ENCODE measurements at regions not wholly inside any gene's neighbourhood (a gene's known extent, or its start where the extent isn't known, plus 50 kb on each side); places are given as distances from the start of the nearest gene placed in this dataset.

DNA sequence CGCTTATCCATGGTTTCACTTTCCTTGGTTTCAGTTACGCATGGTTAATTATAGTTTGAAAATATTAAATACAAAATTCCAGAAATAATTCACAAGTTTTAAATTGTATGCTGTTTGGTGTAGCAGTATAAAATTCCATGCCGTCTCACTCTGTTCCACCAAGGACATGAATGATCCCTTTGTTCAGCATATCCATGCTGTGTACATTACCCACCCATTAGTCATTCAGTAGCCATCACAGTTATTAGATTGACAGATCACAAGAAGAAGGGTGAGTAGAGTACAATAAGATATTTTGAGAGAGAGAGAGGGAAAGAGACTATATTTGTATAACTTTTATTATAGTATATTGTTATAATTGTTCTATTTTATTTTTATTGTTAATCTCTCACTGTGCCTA, 535.5 kb downstream of the SQOR start:
- Histone ChIP-seq H3K4me1 (ENCODE audit: control insufficient read depth, insufficient read depth, low read length) (no peaks in the 10 kb centered on the region), H4K20me1 (ENCODE audit: control insufficient read depth, insufficient read depth) (no peaks in the 10 kb centered on the region), H3K36me3 (ENCODE audit: control insufficient read depth in 2 of 2, insufficient read depth in 2 of 2, low read length in 1 of 2) (no peaks in the 10 kb centered on the region), H3K9ac (ENCODE audit: control insufficient read depth, insufficient read depth, low read length) (no peak overlapping the region), H3K79me2 (ENCODE audit: control insufficient read depth, insufficient read depth, low read length) (no peaks in the 10 kb centered on the region), H2AFZ (ENCODE audit: control insufficient read depth, low read depth, low read length) (no peak overlapping the region), H3K27ac (ENCODE audit: control insufficient read depth, insufficient read depth) (no peak overlapping the region), H3K4me2 (ENCODE audit: control insufficient read depth, insufficient read depth) (no peak overlapping the region), H3K27me3 (replicated peaks in 1 of 2; ENCODE audit: control insufficient read depth in 2 of 2, insufficient read depth in 2 of 2, low read length in 1 of 2) (no peaks in the 10 kb centered on the region), H3K4me3 (no peak overlapping the region), H3K9me3 (replicated peaks; ENCODE audit: control insufficient read depth, insufficient read depth, low read length) (no peaks in the 10 kb centered on the region)
- 30% methylated on average over 3 of the region's 3 CpGs for WGBS (ENCODE audit: insufficient coverage, insufficient replicate concordance, low lambda C conversion rate, missing lambda C conversion rate)
- no peak for FAIRE-seq
- CTCF ChIA-PET = no interaction called here
- intact Hi-C loops (cut with micrococcal nuclease; ENCODE audit: unreplicated experiment) (no loop called here), in situ Hi-C loops (cut with MboI) (loop anchor here (10.0 kb wide), 1 partner anchor 64 kb away; no protein-coding TSS in a partner anchor)
- no peak for TF ChIP-seq POU2F2 (IDR thresholded peaks at IDR 0.05; ENCODE audit: borderline replicate concordance, low read depth, low read length)
- no peak for TF ChIP-seq SMAD5 (IDR thresholded peaks at IDR 0.05; ENCODE audit: low read depth)
- TF ChIP-seq CBX3 (IDR thresholded peaks at IDR 0.05; ENCODE audit: borderline replicate concordance, low read depth) = no peak
- TF ChIP-seq CHD2 (IDR thresholded peaks at IDR 0.05; ENCODE audit: borderline replicate concordance, low read depth, low read length) = no peak
- TF ChIP-seq, protein P1, sequence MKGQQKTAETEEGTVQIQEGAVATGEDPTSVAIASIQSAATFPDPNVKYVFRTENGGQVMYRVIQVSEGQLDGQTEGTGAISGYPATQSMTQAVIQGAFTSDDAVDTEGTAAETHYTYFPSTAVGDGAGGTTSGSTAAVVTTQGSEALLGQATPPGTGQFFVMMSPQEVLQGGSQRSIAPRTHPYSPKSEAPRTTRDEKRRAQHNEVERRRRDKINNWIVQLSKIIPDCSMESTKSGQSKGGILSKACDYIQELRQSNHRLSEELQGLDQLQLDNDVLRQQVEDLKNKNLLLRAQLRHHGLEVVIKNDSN (IDR thresholded peaks at IDR 0.05; ENCODE audit: borderline replicate concordance, extremely low read length, insufficient read depth, low read depth, low read length) = no peak
- TF ChIP-seq, protein P2, sequence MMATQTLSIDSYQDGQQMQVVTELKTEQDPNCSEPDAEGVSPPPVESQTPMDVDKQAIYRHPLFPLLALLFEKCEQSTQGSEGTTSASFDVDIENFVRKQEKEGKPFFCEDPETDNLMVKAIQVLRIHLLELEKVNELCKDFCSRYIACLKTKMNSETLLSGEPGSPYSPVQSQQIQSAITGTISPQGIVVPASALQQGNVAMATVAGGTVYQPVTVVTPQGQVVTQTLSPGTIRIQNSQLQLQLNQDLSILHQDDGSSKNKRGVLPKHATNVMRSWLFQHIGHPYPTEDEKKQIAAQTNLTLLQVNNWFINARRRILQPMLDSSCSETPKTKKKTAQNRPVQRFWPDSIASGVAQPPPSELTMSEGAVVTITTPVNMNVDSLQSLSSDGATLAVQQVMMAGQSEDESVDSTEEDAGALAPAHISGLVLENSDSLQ (IDR thresholded peaks at IDR 0.05) = no peak
- no peak for ATAC-seq
- POLR2A ChIA-PET = no interaction called here
- RAD21 ChIA-PET (ENCODE audit: unreplicated experiment) = no interaction called here
- no TSS peak for BruUV-seq (replicated peaks)
- SMC1A ChIA-PET (ENCODE audit: uncharacterized antibody, unreplicated experiment) = no interaction called here
- no peak for DNase-seq (ENCODE audit: low read depth, low spot score)

DNA sequence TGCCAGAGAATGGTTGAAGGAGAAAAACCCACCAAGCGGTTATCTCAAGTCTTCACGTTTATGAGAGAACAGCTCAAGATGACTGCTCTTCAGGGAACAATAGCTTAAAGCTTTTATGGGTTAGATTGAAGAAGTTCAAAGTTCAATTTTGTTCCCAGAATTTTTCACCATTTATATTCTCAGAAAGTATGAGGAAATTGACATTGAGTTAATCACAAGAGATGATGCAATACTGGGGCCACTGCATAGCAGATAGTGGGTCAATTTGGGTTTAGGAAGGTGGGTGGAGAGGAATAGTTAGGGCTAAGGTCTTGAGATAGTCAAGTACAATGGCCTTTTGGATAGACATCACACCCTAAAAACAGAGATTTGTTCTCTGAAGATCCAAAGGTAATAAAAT, 539.3 kb downstream of the SQOR start:
- no TSS peak for BruUV-seq (replicated peaks)
- CTCF ChIA-PET = interaction anchor here (0.7 kb wide), 1 partner anchor 1739 kb away, joined by 3 read pairs; no protein-coding TSS in a partner anchor
- no peak for DNase-seq (ENCODE audit: low read depth, low spot score)
- no peak for TF ChIP-seq EED (IDR thresholded peaks at IDR 0.05; ENCODE audit: low read depth)
- no peak for TF ChIP-seq BRCA1 (IDR thresholded peaks at IDR 0.05; ENCODE audit: low read depth, low read length)
- TF ChIP-seq, protein P3, sequence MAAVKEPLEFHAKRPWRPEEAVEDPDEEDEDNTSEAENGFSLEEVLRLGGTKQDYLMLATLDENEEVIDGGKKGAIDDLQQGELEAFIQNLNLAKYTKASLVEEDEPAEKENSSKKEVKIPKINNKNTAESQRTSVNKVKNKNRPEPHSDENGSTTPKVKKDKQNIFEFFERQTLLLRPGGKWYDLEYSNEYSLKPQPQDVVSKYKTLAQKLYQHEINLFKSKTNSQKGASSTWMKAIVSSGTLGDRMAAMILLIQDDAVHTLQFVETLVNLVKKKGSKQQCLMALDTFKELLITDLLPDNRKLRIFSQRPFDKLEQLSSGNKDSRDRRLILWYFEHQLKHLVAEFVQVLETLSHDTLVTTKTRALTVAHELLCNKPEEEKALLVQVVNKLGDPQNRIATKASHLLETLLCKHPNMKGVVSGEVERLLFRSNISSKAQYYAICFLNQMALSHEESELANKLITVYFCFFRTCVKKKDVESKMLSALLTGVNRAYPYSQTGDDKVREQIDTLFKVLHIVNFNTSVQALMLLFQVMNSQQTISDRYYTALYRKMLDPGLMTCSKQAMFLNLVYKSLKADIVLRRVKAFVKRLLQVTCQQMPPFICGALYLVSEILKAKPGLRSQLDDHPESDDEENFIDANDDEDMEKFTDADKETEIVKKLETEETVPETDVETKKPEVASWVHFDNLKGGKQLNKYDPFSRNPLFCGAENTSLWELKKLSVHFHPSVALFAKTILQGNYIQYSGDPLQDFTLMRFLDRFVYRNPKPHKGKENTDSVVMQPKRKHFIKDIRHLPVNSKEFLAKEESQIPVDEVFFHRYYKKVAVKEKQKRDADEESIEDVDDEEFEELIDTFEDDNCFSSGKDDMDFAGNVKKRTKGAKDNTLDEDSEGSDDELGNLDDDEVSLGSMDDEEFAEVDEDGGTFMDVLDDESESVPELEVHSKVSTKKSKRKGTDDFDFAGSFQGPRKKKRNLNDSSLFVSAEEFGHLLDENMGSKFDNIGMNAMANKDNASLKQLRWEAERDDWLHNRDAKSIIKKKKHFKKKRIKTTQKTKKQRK (IDR thresholded peaks at IDR 0.05; ENCODE audit: low read depth, low read length) = no peak
- no peak for TF ChIP-seq JUNB (IDR thresholded peaks at IDR 0.05)

More for the DNA sequence above, 539.3 kb downstream of the SQOR start:
- Histone ChIP-seq H3K9me3 (replicated peaks; ENCODE audit: control insufficient read depth, insufficient read depth, low read length) (no peaks in the 10 kb centered on the region), H3K79me2 (ENCODE audit: control insufficient read depth, insufficient read depth, low read length) (no peaks in the 10 kb centered on the region), H3K27me3 (replicated peaks in 1 of 2; ENCODE audit: control insufficient read depth in 2 of 2, insufficient read depth in 2 of 2, low read length in 1 of 2) (no peaks in the 10 kb centered on the region), H3K4me3 (no peak overlapping the region), H3K27ac (ENCODE audit: control insufficient read depth, insufficient read depth) (no peak overlapping the region), H3K4me1 (ENCODE audit: control insufficient read depth, insufficient read depth, low read length) (no peaks in the 10 kb centered on the region), H2AFZ (ENCODE audit: control insufficient read depth, low read depth, low read length) (no peak overlapping the region), H3K4me2 (ENCODE audit: control insufficient read depth, insufficient read depth) (no peak overlapping the region), H3K9ac (ENCODE audit: control insufficient read depth, insufficient read depth, low read length) (no peak overlapping the region), H3K36me3 (ENCODE audit: control insufficient read depth in 2 of 2, insufficient read depth in 2 of 2, low read length in 1 of 2) (no peaks in the 10 kb centered on the region), H4K20me1 (ENCODE audit: control insufficient read depth, insufficient read depth) (no peaks in the 10 kb centered on the region)
- ATAC-seq (no peak), FAIRE-seq (no peak)
- in situ Hi-C loops (cut with MboI) (loop anchor here (10.0 kb wide), 1 partner anchor 61 kb away; no protein-coding TSS in a partner anchor), intact Hi-C loops (cut with micrococcal nuclease; ENCODE audit: unreplicated experiment) (no loop called here)
- ChIA-PET SMC1A (ENCODE audit: uncharacterized antibody, unreplicated experiment) (no interaction called here), POLR2A (no interaction called here), RAD21 (ENCODE audit: unreplicated experiment) (no interaction called here)
- 0% methylated on average over 2 of the region's 2 CpGs for WGBS (ENCODE audit: insufficient coverage, insufficient replicate concordance, low lambda C conversion rate, missing lambda C conversion rate)

Data from GM12878 (cell line).